ENCODE measurements at regions not wholly inside any gene's neighbourhood (a gene's known extent, or its start where the extent isn't known, plus 50 kb on each side); places are given as distances from the start of the nearest gene placed in this dataset.

GRCh38 chr4:1512738-1513660 is 106.8 kb upstream of the NKX1-1 start:
- POLR2A ChIA-PET, result no interaction called here
- intact Hi-C loops (cut with micrococcal nuclease; ENCODE audit: unreplicated experiment), result no loop called here
- no peaks in the 10 kb centered on the region for H3K4me1 Mint-ChIP-seq (ENCODE audit: low read depth, unreplicated experiment)
- H3K27me3 ChIP-seq (replicated peaks; ENCODE audit: control insufficient read depth, insufficient read depth, low read length), result no peaks in the 10 kb centered on the region; the same call in 1 of the 2 replicates
- no peak overlapping the region; the same call in 1 of the 2 replicates for H3K4me3 ChIP-seq (ENCODE audit: low read depth, low read length)
- no peaks in the 10 kb centered on the region for H3K36me3 ChIP-seq (ENCODE audit: control insufficient read depth, insufficient read depth, low read length)
- H3K4me1 ChIP-seq, result no peaks in the 10 kb centered on the region
- no peak overlapping the region for H3K27ac Mint-ChIP-seq (ENCODE audit: unreplicated experiment)
- peaks cover 4% of the 10 kb centered on the region for H3K36me3 Mint-ChIP-seq (ENCODE audit: insufficient read depth, unreplicated experiment)
- H3K27me3 Mint-ChIP-seq (ENCODE audit: insufficient read depth, unreplicated experiment), result peaks cover 7% of the 10 kb centered on the region
- peak in 1 of 2 experiments; percentile 28 for TF ChIP-seq CTCF (IDR thresholded peaks at IDR 0.05; ENCODE audit: insufficient read depth in 1 of 2, low read depth in 1 of 2, low read length in 1 of 2, severe bottlenecking in 1 of 2, unreplicated experiment in 1 of 2)
- no peak overlapping the region for H3K4me3 Mint-ChIP-seq (ENCODE audit: unreplicated experiment)
- BruUV-seq (replicated peaks), result no TSS peak
- DNase-seq, result peak in 1 of 2 experiments; percentile 55
- H3K9me3 Mint-ChIP-seq (ENCODE audit: unreplicated experiment), result no peaks in the 10 kb centered on the region
- H3K9me3 ChIP-seq, result no peaks in the 10 kb centered on the region
- CTCF ChIA-PET, result interaction anchor here (0.8 to 1.0 kb wide), 2 partner anchors 7 to 35 kb away, joined by 3 to 6 read pairs; no protein-coding TSS in a partner anchor

GRCh38 chr4:1512051-1512737 is 106.0 kb upstream of the NKX1-1 start:
- no peak for DNase-seq
- H3K27me3 ChIP-seq (replicated peaks; ENCODE audit: control insufficient read depth, insufficient read depth, low read length), result no peaks in the 10 kb centered on the region; the same call in 1 of the 2 replicates
- intact Hi-C loops (cut with micrococcal nuclease; ENCODE audit: unreplicated experiment), result no loop called here
- BruUV-seq (replicated peaks), result no TSS peak
- POLR2A ChIA-PET, result no interaction called here
- TF ChIP-seq CTCF (IDR thresholded peaks at IDR 0.05; ENCODE audit: insufficient read depth in 1 of 2, low read depth in 1 of 2, low read length in 1 of 2, severe bottlenecking in 1 of 2, unreplicated experiment in 1 of 2), result no peak
- H3K36me3 ChIP-seq (ENCODE audit: control insufficient read depth, insufficient read depth, low read length), result no peaks in the 10 kb centered on the region
- no peak overlapping the region for H3K27ac Mint-ChIP-seq (ENCODE audit: unreplicated experiment)
- no peak overlapping the region for H3K4me3 ChIP-seq (ENCODE audit: low read depth, low read length)
- H3K9me3 Mint-ChIP-seq (ENCODE audit: unreplicated experiment), result no peaks in the 10 kb centered on the region
- H3K36me3 Mint-ChIP-seq (ENCODE audit: insufficient read depth, unreplicated experiment), result peaks cover 5% of the 10 kb centered on the region
- no peaks in the 10 kb centered on the region for H3K4me1 Mint-ChIP-seq (ENCODE audit: low read depth, unreplicated experiment)
- no peaks in the 10 kb centered on the region for H3K4me1 ChIP-seq
- no peaks in the 10 kb centered on the region for H3K9me3 ChIP-seq
- CTCF ChIA-PET, result no interaction called here
- peaks cover 14% of the 10 kb centered on the region for H3K27me3 Mint-ChIP-seq (ENCODE audit: insufficient read depth, unreplicated experiment)
- no peak overlapping the region for H3K4me3 Mint-ChIP-seq (ENCODE audit: unreplicated experiment)

- Mint-ChIP-seq H3K27ac (ENCODE audit: unreplicated experiment) (no peak overlapping the region), H3K36me3 (ENCODE audit: insufficient read depth, unreplicated experiment) (peaks cover 7% of the 10 kb centered on the region), H3K4me1 (ENCODE audit: low read depth, unreplicated experiment) (no peaks in the 10 kb centered on the region), H3K9me3 (ENCODE audit: unreplicated experiment) (no peaks in the 10 kb centered on the region), H3K27me3 (ENCODE audit: insufficient read depth, unreplicated experiment) (peaks cover 16% of the 10 kb centered on the region), H3K4me3 (ENCODE audit: unreplicated experiment) (no peak overlapping the region)
- DNase-seq, result peak; percentile 23 to 58
- H3K36me3 ChIP-seq (ENCODE audit: control insufficient read depth, insufficient read depth, low read length), result no peaks in the 10 kb centered on the region
- no peak for TF ChIP-seq CTCF (IDR thresholded peaks at IDR 0.05; ENCODE audit: insufficient read depth in 1 of 2, low read depth in 1 of 2, low read length in 1 of 2, severe bottlenecking in 1 of 2, unreplicated experiment in 1 of 2)
- intact Hi-C loops (cut with micrococcal nuclease; ENCODE audit: unreplicated experiment), result no loop called here
- H3K27me3 ChIP-seq (replicated peaks; ENCODE audit: control insufficient read depth, insufficient read depth, low read length), result no peaks in the 10 kb centered on the region; the same call in 1 of the 2 replicates
- CTCF ChIA-PET, result no interaction called here
- no peaks in the 10 kb centered on the region for H3K9me3 ChIP-seq
- no peak overlapping the region for H3K4me3 ChIP-seq (ENCODE audit: low read depth, low read length)
- no TSS peak for BruUV-seq (replicated peaks)
- no peaks in the 10 kb centered on the region for H3K4me1 ChIP-seq
- POLR2A ChIA-PET, result no interaction called here
Measured at GRCh38 chr4:1511441-1512041, 105.3 kb upstream of the NKX1-1 start.

All from Caco-2 (cell line).